SKM-1 (cell line): ENCODE measurements at regions not wholly inside any gene's neighbourhood (a gene's known extent, or its start where the extent isn't known, plus 50 kb on each side); places are given as distances from the start of the nearest gene placed in this dataset.
"Not testable (repeated sequence)": the region's sequence is repeated elsewhere in the genome, so short reads cannot be mapped to it uniquely, and the experiment has no call there.

Experiments used
- DNase-seq: peaks from one replicate; lab custom pipeline; 2025; ENCODE audit not compliant: unreplicated experiment; lab: John Stamatoyannopoulos, UW

GRCh38 chr11:71153005-71153390 lies 99.4 kb downstream of the SHANK2 start:
- DNase-seq = no peak

- DNase-seq = not testable (repeated sequence)
Observed at GRCh38 chr11:71152312-71153004, 99.9 kb downstream of the SHANK2 start.

GRCh38 chr11:71151561-71151960 lies 100.8 kb downstream of the SHANK2 start:
- no peak for DNase-seq

GRCh38 chr11:71150859-71151258 lies 101.5 kb downstream of the SHANK2 start:
- no peak for DNase-seq

GRCh38 chr11:71148716-71149115 lies 103.7 kb downstream of the SHANK2 start:
- no peak for DNase-seq

GRCh38 chr11:71147331-71147730 lies 105.0 kb downstream of the SHANK2 start:
- DNase-seq = no peak

GRCh38 chr11:71146846-71147245 lies 105.5 kb downstream of the SHANK2 start:
- no peak for DNase-seq

GRCh38 chr11:71145988-71146824 lies 106.2 kb downstream of the SHANK2 start:
- no peak for DNase-seq

GRCh38 chr11:71145368-71145767 lies 107.0 kb downstream of the SHANK2 start:
- DNase-seq = no peak

GRCh38 chr11:71144736-71145135 lies 107.6 kb downstream of the SHANK2 start:
- no peak for DNase-seq

GRCh38 chr11:71144010-71144409 lies 108.4 kb downstream of the SHANK2 start:
- no peak for DNase-seq

- DNase-seq = no peak
Observed at GRCh38 chr11:71140206-71140919, 112.0 kb downstream of the SHANK2 start.

- no peak for DNase-seq
Observed at GRCh38 chr11:71139516-71140205, 112.7 kb downstream of the SHANK2 start.

- no peak for DNase-seq
Observed at GRCh38 chr11:71138737-71139425, 113.5 kb downstream of the SHANK2 start.

GRCh38 chr11:71137376-71137775 lies 115.0 kb downstream of the SHANK2 start:
- no peak for DNase-seq

- no peak for DNase-seq
Observed at GRCh38 chr11:71136095-71136845, 116.1 kb downstream of the SHANK2 start.

- DNase-seq = no peak
Observed at GRCh38 chr11:71135112-71135511, 117.3 kb downstream of the SHANK2 start.

- DNase-seq = no peak
Observed at GRCh38 chr11:71133946-71134345, 118.4 kb downstream of the SHANK2 start.

- no peak for DNase-seq
Observed at GRCh38 chr11:71131861-71132260, 120.5 kb downstream of the SHANK2 start.

- DNase-seq = no peak
Observed at GRCh38 chr11:71130106-71130505, 122.3 kb downstream of the SHANK2 start.
